Endothelial cell (in vitro differentiated cells): ENCODE measurements at regions not wholly inside any gene's neighbourhood (a gene's known extent, or its start where the extent isn't known, plus 50 kb on each side); places are given as distances from the start of the nearest gene placed in this dataset.

Experiments
- DNase-seq: peaks from one replicate; pipeline ENCODE4 v3.0.0; 2021; ENCODE audit warnings: low spot score
- H3K27ac Mint-ChIP-seq: one replicate; pipeline ENCODE4 v1.8.0; 2021; ENCODE audit warnings: mixed read lengths, inconsistent platforms; ENCODE audit not compliant: unreplicated experiment
- H3K27me3 Mint-ChIP-seq: one replicate; pipeline ENCODE4 v1.8.0; 2021; ENCODE audit warnings: mild to moderate bottlenecking, moderate library complexity, mixed read lengths, inconsistent platforms; ENCODE audit not compliant: unreplicated experiment
- H3K36me3 Mint-ChIP-seq: one replicate; pipeline ENCODE4 v1.8.0; 2021; ENCODE audit warnings: mild to moderate bottlenecking, low read depth, mixed read lengths, inconsistent platforms; ENCODE audit not compliant: unreplicated experiment
- H3K4me1 Mint-ChIP-seq: one replicate; pipeline ENCODE4 v1.8.0; 2021; ENCODE audit warnings: mild to moderate bottlenecking, mixed read lengths, inconsistent platforms; ENCODE audit not compliant: unreplicated experiment
- H3K4me3 Mint-ChIP-seq: one replicate; pipeline ENCODE4 v1.8.0; 2021; ENCODE audit warnings: mild to moderate bottlenecking, mixed read lengths, inconsistent platforms; ENCODE audit not compliant: unreplicated experiment
- H3K9me3 Mint-ChIP-seq: one replicate; pipeline ENCODE4 v1.8.0; 2021; ENCODE audit warnings: mixed read lengths, inconsistent platforms; ENCODE audit not compliant: unreplicated experiment
- CTCF ChIP-seq: fragments of 200-600 bp; sonication (generic); IDR thresholded peaks from one replicate; pipeline ENCODE4 v1.5.0; 2021; ENCODE audit warnings: antibody characterized with exemption; ENCODE audit not compliant: unreplicated experiment

- no peak overlapping the region for H3K27ac Mint-ChIP-seq
- no peaks in the 10 kb centered on the region for H3K9me3 Mint-ChIP-seq
- peaks cover 3% of the 10 kb centered on the region for H3K4me1 Mint-ChIP-seq
- H3K27me3 Mint-ChIP-seq = peaks cover 5% of the 10 kb centered on the region
- H3K4me3 Mint-ChIP-seq = no peak overlapping the region
- no peak for TF ChIP-seq CTCF
- H3K36me3 Mint-ChIP-seq = no peaks in the 10 kb centered on the region
- DNase-seq = no peak
Measured at GRCh38 chr10:128990986-128991385, 476.1 kb upstream of the MGMT start.

GRCh38 chr10:128992770-128993169, 474.3 kb upstream of the MGMT start:
- no peak for DNase-seq
- no peaks in the 10 kb centered on the region for H3K36me3 Mint-ChIP-seq
- TF ChIP-seq CTCF = no peak
- no peak overlapping the region for H3K27ac Mint-ChIP-seq
- H3K27me3 Mint-ChIP-seq = peaks cover 7% of the 10 kb centered on the region
- H3K4me3 Mint-ChIP-seq = no peak overlapping the region
- H3K9me3 Mint-ChIP-seq = no peaks in the 10 kb centered on the region
- H3K4me1 Mint-ChIP-seq = peaks cover 3% of the 10 kb centered on the region

- H3K27ac Mint-ChIP-seq = no peak overlapping the region
- H3K4me3 Mint-ChIP-seq = no peak overlapping the region
- H3K36me3 Mint-ChIP-seq = no peaks in the 10 kb centered on the region
- TF ChIP-seq CTCF = no peak
- DNase-seq = no peak
- H3K9me3 Mint-ChIP-seq = no peaks in the 10 kb centered on the region
- H3K27me3 Mint-ChIP-seq = peaks cover 7% of the 10 kb centered on the region
- peaks cover 3% of the 10 kb centered on the region for H3K4me1 Mint-ChIP-seq
Measured at GRCh38 chr10:128993443-128993842, 473.6 kb upstream of the MGMT start.

- Mint-ChIP-seq H3K27me3 (peaks cover 7% of the 10 kb centered on the region), H3K4me3 (no peak overlapping the region), H3K4me1 (peaks cover 3% of the 10 kb centered on the region), H3K27ac (no peak overlapping the region), H3K9me3 (no peaks in the 10 kb centered on the region), H3K36me3 (no peaks in the 10 kb centered on the region)
- TF ChIP-seq CTCF = no peak
- no peak for DNase-seq
Measured at GRCh38 chr10:128993911-128994538, 473.0 kb upstream of the MGMT start.

GRCh38 chr10:128994598-128995143, 472.4 kb upstream of the MGMT start:
- Mint-ChIP-seq H3K27ac (no peak overlapping the region), H3K36me3 (no peaks in the 10 kb centered on the region)

More at GRCh38 chr10:128994598-128995143, 472.4 kb upstream of the MGMT start:
- Mint-ChIP-seq H3K4me3 (no peak overlapping the region), H3K9me3 (no peaks in the 10 kb centered on the region), H3K27me3 (peaks cover 7% of the 10 kb centered on the region), H3K4me1 (peaks cover 3% of the 10 kb centered on the region)
- DNase-seq = no peak
- no peak for TF ChIP-seq CTCF
